PC-3 (cell line): ENCODE measurements at regions not wholly inside any gene's neighbourhood (a gene's known extent, or its start where the extent isn't known, plus 50 kb on each side); places are given as distances from the start of the nearest gene placed in this dataset.

Experiments
- CTCF ChIP-seq: fragments of 300-600 bp; sonication (generic); conservative IDR thresholded peaks from 2 replicates; pipeline ENCODE4 v1.5.1; 2017; ENCODE audit warnings: antibody characterized with exemption, low read depth, mild to moderate bottlenecking, low read length
- EZH2 ChIP-seq: fragments of 300-600 bp; sonication (generic); IDR thresholded peaks from one replicate; pipeline ENCODE4 v1.6.1; 2017; ENCODE audit warnings: antibody characterized with exemption, mild to moderate bottlenecking, low read length; ENCODE audit not compliant: unreplicated experiment

GRCh38 chr17:31623990-31624389 is 232.5 kb downstream of the RAB11FIP4 start:
- TF ChIP-seq CTCF (no peak), EZH2 (no peak)
